GM21390 (cell line): ENCODE measurements at regions not wholly inside any gene's neighbourhood (a gene's known extent, or its start where the extent isn't known, plus 50 kb on each side); places are given as distances from the start of the nearest gene placed in this dataset.
"Not testable (repeated sequence)": the region's sequence is repeated elsewhere in the genome, so short reads cannot be mapped to it uniquely, and the experiment has no call there.

Source experiments
- ATAC-seq: cut with Tn5 transposase; IDR thresholded peaks from one replicate; pipeline ENCODE4 v1.9.1; 2021; ENCODE audit not compliant: unreplicated experiment

DNA sequence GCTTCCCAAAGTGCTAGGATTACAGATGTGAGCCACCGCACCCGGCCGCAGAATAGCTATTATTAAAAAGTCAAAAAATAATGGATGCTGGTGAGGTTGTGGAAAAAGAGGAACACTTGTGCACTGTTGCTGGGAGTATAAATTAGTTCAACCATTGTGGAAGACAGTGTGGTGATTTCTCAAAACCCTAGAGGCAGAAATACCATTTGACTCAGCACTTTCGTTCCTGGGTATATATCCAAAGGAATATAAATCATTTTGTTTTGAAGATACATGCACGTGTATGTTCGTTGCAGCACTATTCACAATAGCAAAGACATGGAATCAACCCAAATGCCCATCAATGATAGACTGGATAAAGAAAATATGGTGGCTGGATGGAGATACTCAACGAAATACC is 132.1 kb upstream of the MED13 start:
- not testable (repeated sequence) for ATAC-seq

DNA sequence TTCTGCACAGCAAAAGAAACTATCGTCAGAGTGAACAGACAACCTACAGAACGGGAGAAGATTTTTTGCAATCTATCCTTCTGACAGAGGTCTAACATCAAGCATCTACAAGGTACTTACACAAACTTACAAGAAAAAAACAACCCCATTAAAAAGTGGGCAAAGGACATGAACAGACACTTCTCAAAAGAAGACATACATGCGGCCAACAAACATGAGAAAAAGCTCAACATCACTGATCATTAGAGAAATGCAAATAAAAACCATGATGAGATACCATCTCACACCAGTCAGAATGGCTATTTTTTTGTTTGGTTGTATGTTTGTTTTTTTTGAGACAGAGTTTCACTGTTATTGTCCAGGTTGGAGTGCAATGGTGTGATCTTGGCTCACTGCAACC is 131.5 kb upstream of the MED13 start:
- ATAC-seq: not testable (repeated sequence)

DNA sequence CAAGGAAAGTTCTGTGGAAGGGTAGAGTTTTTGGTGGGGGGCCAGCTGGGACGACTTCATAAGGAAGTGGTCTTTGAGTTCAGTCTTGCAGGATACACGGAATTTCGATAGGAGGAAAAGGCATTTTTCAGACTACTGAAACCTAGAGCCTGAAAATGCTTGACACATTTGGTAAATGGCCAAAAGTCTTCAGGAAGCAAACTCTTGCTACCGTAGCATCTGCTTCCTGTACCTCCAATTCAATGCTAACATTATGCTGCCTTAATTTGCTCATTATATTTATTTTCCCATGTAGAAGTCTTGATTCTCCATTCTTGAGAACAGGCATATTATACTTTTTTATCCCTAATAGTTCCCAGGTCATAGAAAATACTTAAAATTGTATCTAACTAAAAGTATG is 129.3 kb upstream of the MED13 start:
- ATAC-seq: no peak

DNA sequence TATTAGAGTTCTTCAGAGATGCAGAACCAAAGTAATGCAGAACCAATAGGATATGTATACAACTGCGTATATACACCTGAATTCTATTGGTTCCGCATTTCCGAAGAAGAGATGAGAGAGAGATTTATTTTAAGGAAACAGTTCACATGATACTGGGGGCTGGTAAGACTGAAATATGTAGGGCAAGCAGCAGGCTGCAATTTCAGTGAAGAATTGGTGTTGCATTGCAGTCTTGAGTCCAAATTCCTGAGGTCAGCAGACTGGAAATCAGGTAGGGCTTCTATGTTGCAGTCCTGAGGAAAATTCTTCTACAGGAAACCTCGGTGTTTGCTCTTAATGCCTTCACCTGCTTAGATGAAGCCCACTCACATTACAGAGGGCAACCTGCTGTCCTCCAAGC is 128.2 kb upstream of the MED13 start:
- ATAC-seq: no peak

DNA sequence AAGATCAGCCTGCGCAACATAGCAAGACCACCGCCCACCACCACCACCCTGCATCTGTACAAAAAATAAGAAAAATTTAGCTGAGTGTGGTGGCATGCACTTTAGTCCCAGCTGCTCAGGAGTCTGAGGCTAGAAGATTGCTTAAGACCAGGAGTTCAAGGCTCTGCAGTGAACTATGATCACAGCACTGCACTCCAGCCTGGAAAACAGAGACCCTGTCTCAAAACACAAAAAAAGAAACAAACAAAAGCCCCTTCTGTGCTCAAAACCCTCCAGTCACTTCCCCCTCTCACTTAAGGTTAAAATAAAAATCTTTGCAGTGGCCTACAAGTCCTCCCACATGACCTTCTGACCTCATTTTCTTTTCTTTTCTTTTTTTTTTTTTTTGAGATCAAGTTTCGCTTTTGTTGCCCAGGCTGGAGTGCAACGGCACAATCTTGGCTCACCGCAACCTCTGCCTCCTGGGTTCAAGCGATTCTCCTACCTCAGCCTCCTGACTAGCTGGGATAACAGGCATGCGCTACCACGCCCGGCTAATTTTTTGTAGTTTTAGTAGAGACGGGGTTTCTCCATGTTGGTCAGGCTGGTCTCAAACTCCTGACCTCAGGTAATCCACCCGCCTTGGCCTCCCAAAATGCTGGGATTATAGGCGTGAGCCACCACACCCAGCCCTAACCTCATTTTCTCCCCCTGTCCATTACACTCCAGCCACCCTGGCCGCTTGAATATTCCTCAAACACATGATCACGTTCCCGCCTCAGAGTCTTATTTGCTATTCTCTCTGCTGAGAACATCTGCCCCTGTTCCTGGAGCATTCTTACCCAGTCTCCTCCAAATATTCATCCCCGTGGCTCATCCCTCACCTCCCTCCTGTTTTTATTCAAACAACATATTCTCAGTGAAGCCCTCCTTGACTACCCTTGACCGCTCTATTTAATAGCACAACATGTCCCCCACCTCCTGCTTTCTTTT is 126.6 kb upstream of the MED13 start:
- ATAC-seq: no peak

GRCh38 chr17:62189377-62189776 is 124.3 kb upstream of the MED13 start:
- no peak for ATAC-seq

GRCh38 chr17:62188713-62189112 is 123.6 kb upstream of the MED13 start:
- ATAC-seq: no peak

- ATAC-seq: no peak
These were observed 122.6 kb upstream of the MED13 start for GRCh38 chr17:62187681-62188080.

- no peak for ATAC-seq
These were observed 121.8 kb upstream of the MED13 start for GRCh38 chr17:62186841-62187240.

GRCh38 chr17:62180772-62181171 is 115.7 kb upstream of the MED13 start:
- no peak for ATAC-seq

GRCh38 chr17:62179525-62180161 is 114.6 kb upstream of the MED13 start:
- ATAC-seq: no peak

DNA sequence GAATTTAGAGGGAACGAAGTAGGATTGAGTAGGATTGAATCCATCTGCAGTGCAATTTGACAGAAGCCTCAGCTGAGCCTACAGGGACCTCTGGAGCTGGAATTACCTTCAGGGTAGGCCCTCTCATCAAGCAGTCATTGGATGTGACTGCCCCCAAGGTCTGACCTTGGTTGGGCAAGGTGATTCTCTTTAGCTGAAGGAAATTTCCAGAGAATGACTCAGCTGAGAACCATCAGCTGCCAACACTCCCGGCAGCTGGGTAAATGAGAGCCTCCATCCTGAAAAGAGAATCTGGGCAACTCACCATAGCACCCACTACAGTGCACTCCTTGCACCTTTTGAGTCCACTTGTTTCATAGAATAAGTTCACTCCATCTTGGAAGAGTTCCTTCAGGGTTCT is 113.5 kb upstream of the MED13 start:
- ATAC-seq: no peak

- ATAC-seq: no peak
These were observed 107.6 kb upstream of the MED13 start for GRCh38 chr17:62172492-62173291.

GRCh38 chr17:62167076-62167475 is 102.0 kb upstream of the MED13 start:
- no peak for ATAC-seq

DNA sequence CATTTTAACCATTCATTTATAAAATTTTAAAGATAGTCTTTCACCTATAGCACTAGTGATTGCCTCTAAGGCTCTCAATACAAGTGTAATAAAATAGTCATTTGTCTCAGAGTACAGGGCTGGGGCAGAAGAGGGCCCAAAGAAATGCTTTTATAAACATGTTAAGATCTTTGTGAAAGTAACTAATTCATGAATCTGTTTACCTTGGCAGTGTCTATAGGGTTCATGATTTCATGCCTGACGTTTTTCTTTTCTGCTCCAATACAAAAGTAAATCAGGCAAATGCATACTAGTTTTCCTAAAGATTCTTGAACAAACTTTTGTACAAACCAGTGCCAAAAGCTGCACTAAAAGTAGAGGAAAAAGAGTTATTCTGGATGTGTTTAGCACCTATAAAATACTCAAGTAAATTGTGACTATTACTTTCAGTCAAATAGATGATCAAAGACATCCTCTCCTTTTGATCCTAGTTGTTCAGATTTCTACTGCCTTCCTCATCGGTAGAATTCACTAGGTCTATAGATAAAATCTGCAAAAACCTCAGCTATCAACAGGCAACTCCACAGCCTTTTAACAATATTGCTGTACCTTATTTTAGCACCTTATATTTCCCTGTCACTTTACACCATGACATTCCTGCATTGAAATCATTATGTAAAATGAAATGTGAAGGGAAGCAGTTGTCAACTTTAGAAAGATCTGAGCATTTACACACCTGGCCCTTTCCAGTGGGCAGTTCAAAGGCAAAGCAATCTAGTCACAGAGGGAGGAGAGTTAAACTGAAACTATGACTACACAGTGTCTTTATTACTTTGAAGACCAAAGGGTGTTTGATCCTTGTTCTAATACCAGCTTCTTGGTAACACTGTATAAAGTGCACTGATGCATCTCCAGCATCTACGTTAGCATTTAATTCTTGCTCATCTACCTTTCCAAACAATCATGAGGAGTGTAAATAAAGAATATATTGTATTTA is 100.0 kb upstream of the MED13 start:
- ATAC-seq: no peak

- no peak for ATAC-seq
These were observed 98.8 kb upstream of the MED13 start for GRCh38 chr17:62163847-62164246.

- no peak for ATAC-seq
These were observed 97.8 kb upstream of the MED13 start for GRCh38 chr17:62162898-62163297.

DNA sequence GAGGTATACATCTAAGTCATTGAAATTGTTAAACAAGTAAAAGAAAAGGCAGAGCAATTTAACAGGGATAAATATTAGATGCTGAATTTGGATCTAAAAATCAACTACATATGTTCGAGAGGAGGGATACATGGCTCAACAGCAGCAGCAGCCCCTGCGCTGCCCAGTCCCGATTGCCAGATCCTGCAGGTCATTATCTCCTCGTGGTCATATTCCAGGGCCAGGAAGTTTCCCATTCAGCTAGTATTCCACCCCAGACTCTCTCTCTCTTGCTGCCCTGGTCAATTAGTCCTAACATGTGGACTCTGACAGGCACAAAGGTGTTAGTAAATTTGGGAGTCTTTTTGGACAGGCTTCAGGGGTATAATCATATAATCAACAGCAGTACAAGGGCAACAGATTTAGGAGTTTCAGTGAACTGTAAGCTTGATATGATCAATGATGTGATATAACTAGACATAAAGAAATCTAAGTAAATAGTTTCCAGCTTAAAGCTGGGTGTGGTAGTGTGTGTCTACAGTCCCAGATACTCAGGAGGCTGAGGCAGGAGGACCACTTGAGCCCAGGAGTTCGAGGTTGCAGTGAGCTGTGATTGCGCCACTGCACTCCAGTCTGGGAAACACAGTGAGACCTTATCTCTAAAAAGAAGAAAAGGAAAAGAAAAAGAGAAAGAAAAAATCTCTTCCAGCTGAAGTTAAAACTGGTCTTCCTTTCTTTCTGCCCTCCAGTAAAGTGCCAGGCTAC is 96.5 kb upstream of the MED13 start:
- ATAC-seq: no peak

DNA sequence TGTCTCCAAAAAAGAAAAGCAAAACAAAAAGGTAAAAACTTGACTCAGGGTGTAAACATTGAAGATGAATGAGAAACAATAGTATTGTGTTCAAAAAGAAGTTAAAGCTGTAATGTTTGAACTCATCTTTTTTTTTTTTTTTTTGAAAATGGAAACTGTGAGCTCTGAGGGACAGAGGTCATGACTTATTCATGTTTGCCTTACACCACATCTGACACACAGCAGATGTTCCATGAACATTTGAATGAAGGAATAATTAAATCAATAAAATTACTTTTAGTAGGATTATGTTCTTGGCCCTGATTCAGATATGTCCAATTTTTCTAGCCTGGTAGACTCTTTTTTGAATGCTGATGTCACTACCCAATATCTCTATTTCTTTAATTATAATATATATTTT is 95.7 kb upstream of the MED13 start:
- ATAC-seq: no peak

GRCh38 chr17:62159994-62160393 is 94.9 kb upstream of the MED13 start:
- no peak for ATAC-seq
